GM13976 (cell line): ENCODE measurements at regions not wholly inside any gene's neighbourhood (a gene's known extent, or its start where the extent isn't known, plus 50 kb on each side); places are given as distances from the start of the nearest gene placed in this dataset.

Source experiments
- DNase-seq: peaks from one replicate; pipeline ENCODE4 v3.0.0; 2012; ENCODE audit warnings: low spot score
- CTCF ChIP-seq: IDR thresholded peaks from 2 replicates; pipeline ENCODE4 v1.5.1; 2012; ENCODE audit warnings: borderline replicate concordance, mild to moderate bottlenecking; ENCODE audit not compliant: insufficient read depth; ENCODE audit errors: extremely low read depth, missing control alignments, control extremely low read depth
- in situ Hi-C: fragments of 300-500 bp; cut with MboI; formaldehyde crosslinking; loops from one replicate; pipeline ENCODE4 v1.12.0; 2022; ENCODE audit warnings: low sequenced_read_pairs, mixed read lengths, inconsistent platforms; ENCODE audit not compliant: unreplicated experiment

- no peak for DNase-seq
- in situ Hi-C loops = loop anchor here (10.0 kb wide), 1 partner anchor 311 kb away; no protein-coding TSS in a partner anchor
- no peak for TF ChIP-seq CTCF
These were observed 127.9 kb downstream of the GRIN2B start for GRCh38 chr12:13853471-13853870.

- no peak for DNase-seq
- in situ Hi-C loops = loop anchor here (10.0 kb wide), 1 partner anchor 313 kb away; no protein-coding TSS in a partner anchor
- no peak for TF ChIP-seq CTCF
These were observed 129.6 kb downstream of the GRIN2B start for GRCh38 chr12:13851828-13852227.

GRCh38 chr12:13849456-13849855 lies 131.9 kb downstream of the GRIN2B start:
- DNase-seq = no peak
- TF ChIP-seq CTCF = no peak
- in situ Hi-C loops = no loop called here

- in situ Hi-C loops = no loop called here
- TF ChIP-seq CTCF = no peak
- DNase-seq = no peak
These were observed 137.6 kb downstream of the GRIN2B start for GRCh38 chr12:13843841-13844240.

GRCh38 chr12:13841358-13841757 lies 140.0 kb downstream of the GRIN2B start:
- no peak for TF ChIP-seq CTCF
- in situ Hi-C loops = no loop called here
- DNase-seq = no peak

- TF ChIP-seq CTCF = no peak
- no peak for DNase-seq
- in situ Hi-C loops = no loop called here
These were observed 141.8 kb downstream of the GRIN2B start for GRCh38 chr12:13839365-13840336.
